GM12874 (cell line): ENCODE measurements at regions not wholly inside any gene's neighbourhood (a gene's known extent, or its start where the extent isn't known, plus 50 kb on each side); places are given as distances from the start of the nearest gene placed in this dataset.

Source experiments
- CTCF ChIP-seq: IDR thresholded peaks from 2 replicates; pipeline ENCODE4 v1.5.1; 2011; ENCODE audit warnings: low read depth, mild to moderate bottlenecking, control low read depth, low read length, moderate library complexity; ENCODE audit not compliant: insufficient read depth

GRCh38 chr13:63175536-63175935, 1759.9 kb upstream of the PCDH20 start:
- no peak for TF ChIP-seq CTCF

GRCh38 chr13:63167699-63168337, 1752.2 kb upstream of the PCDH20 start:
- TF ChIP-seq CTCF: no peak

GRCh38 chr13:63166345-63166744, 1750.7 kb upstream of the PCDH20 start:
- no peak for TF ChIP-seq CTCF

GRCh38 chr13:63163903-63164302, 1748.3 kb upstream of the PCDH20 start:
- TF ChIP-seq CTCF: no peak

- no peak for TF ChIP-seq CTCF
Observed at GRCh38 chr13:63161219-63161618, 1745.6 kb upstream of the PCDH20 start.

GRCh38 chr13:63156816-63157215, 1741.2 kb upstream of the PCDH20 start:
- no peak for TF ChIP-seq CTCF

- TF ChIP-seq CTCF: no peak
Observed at GRCh38 chr13:63149375-63149774, 1733.7 kb upstream of the PCDH20 start.

- TF ChIP-seq CTCF: no peak
Observed at GRCh38 chr13:63139277-63139676, 1723.6 kb upstream of the PCDH20 start.
